GM21717 (cell line): ENCODE measurements at regions not wholly inside any gene's neighbourhood (a gene's known extent, or its start where the extent isn't known, plus 50 kb on each side); places are given as distances from the start of the nearest gene placed in this dataset.
"Not testable (repeated sequence)": the region's sequence is repeated elsewhere in the genome, so short reads cannot be mapped to it uniquely, and the experiment has no call there.

ENCODE experiments used
- ATAC-seq: cut with Tn5 transposase; IDR thresholded peaks from one replicate; pipeline ENCODE4 v1.9.1; 2021; ENCODE audit warnings: mild to moderate bottlenecking, moderate library complexity; ENCODE audit not compliant: unreplicated experiment

DNA sequence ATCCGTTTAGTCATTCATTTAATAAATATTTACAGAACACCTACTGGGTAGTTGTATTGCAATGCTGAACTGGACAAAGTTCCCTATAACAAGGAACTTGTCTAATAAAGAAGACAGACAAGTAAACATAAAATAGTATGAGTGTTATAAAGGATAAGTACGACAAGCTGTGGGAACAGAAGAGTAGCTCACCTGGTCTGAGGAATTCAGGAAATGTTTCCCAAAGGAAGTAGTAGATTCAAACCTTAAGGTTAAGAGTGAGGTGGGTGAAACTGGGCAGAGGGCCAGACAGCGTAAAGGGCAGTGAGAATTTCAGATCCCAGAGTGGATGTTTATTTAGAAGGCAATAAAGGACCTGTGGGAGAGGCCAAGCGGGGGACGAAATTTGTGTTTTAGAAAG, 72.3 kb upstream of the CD2AP start:
- no peak for ATAC-seq

DNA sequence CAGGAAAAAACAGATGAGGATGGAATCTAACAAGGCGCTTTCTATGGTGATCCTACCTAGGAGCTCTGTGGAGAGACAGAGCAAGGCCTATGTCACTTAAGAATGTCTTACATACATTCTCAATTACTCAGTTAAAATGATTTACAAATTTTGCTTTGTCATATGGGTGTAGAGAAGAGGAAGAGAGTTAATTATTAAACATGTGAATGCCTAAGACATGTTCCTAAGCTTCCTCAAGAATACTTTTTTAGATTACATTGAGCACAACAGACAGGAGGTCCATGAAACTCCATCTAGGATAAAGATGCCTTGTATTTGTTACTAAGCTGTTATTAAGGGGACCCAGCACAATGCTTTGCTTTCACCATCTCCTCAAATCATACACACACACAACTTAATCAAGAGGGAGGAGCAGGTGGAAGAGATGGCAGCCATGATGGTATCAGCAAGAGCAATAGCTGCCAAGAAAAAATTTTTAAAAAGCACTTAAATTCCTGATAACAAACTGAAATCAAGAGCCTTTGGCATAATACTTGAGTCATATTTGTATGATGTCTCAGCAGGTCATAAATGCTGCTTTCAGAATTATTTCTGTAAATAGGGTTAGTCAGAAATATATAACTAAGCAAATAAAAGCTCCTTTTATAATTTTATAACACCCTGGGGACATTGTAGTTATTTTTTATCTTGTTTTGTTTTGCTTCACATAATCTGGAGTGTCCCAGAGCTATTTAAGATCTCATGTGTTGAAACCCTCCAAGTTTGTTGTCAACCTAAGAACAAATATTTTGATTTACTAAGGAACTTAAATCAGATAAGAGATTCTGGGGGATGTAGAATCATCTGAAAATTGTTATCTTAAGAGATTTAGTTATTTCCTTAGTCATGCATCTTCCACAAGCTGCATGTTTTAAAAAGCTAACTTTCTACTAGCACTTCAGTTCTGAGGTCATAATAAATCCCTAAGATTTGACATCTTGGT, 70.0 kb upstream of the CD2AP start:
- no peak for ATAC-seq

DNA sequence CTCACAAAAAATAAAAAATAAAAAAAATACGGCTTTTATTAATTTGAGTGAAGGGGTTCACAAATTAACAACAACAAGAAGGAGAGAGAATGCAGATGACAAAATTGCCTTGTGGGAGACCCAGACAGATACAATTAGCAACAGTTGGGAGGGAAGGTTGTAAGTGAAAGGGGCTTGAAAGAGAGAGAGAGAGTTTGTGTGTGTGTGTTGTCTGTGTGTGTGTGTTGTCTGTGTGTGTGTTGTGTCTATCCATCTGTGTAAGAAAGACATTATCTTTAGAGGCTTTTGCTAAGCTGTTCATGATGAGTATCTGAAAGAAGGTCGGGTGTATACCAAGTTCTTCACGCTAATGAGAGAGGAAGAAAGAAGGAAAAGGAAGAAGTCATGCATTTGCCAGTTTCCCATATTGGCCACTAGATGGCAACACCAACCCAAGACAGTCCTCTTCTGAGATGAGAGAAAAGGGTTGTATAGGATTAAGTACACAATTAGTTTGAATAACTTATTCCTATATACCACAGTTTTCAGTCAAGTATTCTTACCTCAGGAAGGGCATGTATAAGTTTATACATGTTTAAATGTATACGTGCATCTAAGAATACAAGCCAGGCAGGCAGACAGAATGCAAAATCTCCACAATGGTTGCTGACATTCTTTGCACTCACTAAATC, 63.7 kb upstream of the CD2AP start:
- ATAC-seq = peak; percentile 87

DNA sequence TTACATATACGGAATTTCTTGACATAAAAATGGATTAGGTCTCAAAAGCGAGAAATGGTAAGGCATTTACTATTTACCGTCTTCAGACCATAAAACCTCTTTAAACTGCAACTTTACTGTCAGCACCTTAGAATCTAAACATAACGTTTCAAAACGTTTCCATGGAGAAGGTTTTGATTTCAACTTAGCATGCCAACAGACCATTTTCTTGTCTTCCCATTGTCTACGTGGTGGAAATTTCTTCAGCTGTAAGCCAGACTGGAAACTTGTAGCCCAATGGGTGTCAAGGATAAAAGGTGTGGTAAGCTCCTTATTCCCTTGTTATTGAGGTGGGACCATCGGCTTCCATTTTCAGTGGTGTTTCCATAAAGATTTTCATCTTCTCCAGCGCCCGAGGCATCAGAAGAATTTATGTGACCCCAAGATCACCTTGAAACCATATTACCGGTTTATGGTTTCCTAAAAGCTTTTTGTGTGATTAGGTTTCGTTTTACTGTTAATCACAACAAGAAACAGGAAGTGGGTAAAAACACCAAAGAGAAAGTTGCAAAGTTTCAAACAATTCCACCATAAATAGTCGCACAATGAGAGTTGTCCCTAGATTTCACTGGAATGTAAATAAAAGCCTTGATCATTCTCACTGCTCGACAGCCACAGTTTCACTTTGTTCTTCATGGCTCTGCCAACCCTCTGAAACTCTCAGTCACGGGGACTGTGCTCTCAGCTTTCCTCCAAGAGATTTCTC, 63.0 kb upstream of the CD2AP start:
- ATAC-seq = peak; percentile 56

DNA sequence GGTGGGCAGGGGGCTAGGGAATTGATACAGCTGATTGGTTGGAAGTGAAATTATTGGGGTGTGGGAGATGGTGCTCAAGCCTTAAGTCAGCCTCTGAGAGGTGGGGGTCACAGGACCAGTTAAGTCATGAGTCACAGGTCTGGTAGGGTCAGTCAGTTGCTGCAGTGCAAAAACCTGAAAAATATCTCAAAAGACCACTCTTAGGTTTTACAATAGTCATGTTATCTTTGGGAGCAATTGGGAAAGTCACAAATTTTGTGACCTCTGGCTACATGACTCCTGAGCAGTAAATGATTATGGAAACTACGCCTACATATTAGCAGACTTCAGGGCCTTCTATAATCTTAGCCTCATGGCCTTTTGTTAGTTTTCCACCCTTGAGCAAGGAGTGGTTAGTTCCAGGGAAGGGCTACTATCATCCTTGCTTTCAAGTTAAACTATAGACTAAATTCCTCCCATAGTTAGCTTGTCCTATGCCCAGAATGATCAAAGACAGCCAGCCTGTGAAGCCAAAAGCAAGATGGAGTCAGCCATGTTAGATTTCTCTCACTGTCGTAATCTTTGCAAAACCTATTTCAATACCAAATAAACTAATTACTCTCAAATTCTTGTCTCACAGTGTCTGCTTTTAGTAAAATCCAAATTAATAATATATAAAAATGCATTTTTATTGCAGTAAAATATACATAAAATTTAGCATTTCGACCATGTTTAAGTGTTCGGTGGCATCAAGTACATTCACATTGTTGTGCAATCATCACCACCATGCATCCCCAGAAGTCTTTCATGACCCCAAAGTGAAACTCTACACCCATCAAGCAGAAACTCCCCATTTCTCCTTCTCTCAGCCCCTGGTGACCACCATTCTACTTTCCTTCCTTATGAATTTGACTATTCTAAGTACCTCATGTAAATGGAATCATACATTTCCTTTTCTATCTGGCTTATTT, 60.9 kb upstream of the CD2AP start:
- ATAC-seq = no peak

DNA sequence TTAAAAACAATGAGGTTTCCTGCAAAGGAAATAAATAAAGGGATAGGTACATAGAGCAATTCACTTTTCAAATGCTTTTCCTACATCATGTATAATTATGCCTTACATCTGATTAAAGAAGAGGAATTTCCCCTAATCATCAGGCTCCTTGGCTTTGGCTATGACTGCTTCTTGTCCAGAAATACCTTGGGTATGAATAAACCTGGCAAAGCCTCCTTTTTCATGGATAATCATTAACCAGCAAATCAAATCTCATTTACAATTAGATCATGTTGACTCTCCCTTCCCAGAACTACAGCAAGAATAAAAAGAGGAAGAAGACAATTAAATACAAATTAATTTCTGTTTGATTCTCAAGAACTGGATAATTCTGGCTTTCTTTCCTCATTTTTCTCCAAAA, 58.0 kb upstream of the CD2AP start:
- ATAC-seq = no peak

DNA sequence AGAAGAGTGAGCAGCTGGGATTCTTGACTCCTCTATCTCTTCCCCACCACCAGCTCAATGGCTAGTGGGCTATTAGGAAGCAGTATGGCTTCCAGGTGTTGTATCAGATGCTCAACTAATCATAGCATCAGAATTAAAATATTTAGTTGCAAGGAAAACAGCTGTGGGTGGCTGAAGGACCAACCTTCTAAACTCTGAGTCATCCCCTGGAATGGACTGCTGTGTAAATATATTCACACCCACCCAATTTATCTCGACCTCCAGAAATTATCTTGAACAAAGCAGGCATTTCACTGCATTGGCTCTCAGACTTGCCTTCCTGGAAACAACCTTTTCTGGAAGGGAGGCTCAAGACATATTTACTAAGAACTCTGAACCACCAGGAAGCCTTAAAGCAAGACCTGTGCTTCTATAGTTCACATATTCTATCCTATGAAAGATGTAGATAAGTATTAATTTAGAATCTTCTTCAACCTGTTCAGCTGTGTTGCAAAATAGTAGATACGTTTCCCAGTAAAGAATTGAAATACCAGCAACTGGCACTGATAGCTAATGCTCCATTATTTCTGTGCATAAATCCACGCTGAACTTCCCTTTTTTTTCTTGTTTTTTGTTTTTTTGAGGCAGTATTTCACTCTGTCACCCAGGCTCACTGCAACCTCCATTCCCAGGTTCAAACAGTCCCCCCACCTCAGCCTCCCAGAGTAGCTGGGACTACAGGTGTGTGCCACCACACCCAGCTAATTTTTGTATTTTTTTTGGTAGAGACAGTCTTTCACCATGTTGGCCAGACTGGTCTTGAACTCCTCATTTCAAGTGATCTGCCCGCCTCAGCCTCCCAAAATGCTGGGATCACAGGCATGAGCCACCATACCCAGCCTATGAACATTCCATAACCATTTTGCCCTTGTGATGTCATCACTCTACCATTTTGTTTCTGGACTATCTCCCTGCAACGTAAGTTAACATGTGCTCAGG, 56.9 kb upstream of the CD2AP start:
- no peak for ATAC-seq

DNA sequence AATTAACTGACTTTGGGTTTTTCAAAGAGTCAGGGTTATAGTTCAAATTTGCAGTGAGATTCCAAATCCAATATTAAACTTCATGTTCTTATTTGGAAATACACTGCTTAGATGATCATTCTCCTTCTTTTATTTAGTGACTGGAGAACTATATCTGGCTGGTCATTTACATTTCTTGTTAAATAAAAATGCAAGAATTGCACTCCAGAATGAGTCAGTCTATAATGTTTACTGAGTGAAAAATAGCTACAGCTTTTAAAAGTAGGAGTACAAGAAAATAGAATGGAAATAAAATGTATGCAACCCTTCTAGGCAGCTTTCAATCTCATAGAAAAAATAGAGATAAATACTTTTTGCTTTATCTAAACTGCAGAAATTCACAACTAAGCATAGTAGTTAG, 54.5 kb upstream of the CD2AP start:
- no peak for ATAC-seq

DNA sequence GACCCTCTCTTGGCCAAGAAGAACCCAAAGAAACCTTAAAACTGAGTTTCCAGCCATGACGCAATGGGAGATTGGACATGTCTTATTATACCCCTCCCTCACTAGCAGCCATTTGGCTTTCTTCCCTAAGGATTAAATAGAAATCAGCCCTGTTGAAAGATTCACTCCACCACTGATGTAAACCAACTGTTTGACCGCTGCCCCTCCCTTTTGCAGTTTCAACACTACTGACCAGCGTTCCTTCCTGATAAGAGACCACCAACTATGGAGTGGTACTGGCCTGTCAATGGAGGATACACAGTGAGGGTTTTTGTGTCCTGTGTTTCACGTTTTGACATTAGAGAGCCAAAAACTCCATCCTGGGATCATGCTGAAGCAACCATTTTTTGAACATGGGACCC, 53.2 kb upstream of the CD2AP start:
- no peak for ATAC-seq

DNA sequence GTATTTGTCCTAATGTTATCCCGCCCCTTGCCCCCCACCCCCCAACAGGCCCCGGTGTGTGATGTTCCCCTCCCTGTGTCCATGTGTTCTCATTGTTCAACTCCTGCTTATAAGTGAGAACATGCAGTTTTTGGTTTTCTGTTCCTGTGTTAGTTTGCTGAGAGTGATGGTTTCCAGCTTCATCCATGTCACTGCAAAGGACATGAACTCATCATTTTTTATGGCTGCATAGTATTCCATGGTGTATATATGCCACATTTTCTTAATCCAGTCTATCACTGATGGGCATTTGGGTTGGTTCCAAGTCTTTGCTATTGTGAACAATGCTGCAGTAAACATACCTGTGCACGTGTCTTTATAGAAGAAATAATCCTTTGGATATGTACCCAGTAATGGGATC, 51.9 kb upstream of the CD2AP start:
- ATAC-seq = not testable (repeated sequence)

DNA sequence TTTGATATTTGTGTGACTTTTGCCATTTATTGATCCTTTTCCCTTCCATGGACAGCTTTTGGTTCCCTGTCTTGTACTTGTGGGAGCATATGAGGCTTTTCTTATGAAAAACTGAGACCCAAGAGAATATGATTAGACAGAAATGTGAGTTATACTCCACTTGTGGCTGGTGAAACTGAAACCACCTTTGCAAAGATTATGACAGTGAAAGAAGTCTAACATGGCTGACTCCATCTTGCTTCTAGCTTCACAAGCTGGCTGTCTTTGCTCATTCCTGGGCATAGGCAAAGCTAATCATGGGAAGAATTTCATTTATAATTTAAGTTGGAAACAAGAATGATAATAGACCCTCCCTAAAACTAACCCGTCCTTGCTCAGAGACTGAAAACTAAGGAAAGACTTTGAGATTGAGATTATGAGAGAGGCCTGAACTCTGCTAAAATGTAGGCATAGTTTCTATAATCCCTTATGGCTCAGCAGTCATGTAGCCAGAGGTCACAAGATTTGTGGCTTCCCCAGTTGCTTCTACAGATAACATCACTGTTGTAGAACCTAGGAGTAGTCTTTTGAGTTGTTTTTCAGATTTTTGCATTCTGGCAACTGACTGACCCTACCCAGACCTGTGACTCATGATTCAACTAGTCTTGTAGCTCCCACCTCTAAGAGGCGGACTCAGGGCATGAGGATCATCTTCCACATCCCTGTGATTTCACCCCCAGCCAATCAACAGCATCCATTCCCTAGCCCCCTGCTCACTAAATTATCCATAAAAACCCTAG, 50.9 kb upstream of the CD2AP start:
- ATAC-seq = no peak

DNA sequence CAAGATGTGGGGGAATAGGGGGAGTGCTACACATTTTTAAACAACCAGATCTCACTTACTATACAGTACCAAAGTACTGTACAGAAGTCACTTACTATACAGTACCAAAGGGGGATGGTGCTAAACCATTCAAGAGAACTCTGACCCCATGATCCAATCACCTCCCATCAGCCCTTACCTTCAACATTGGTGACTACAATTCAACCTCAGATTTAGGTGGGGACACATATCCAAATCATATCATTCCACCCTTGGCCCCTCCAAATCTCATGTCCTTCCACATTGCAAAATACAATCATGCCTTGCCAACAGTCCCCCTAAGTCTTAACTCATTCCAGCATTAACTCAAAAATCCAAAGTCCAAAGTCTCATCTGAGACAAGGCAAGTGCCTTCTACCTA, 49.9 kb upstream of the CD2AP start:
- no peak for ATAC-seq
